Hematopoietic multipotent progenitor cell (in vitro differentiated cells): ENCODE measurements at regions not wholly inside any gene's neighbourhood (a gene's known extent, or its start where the extent isn't known, plus 50 kb on each side); places are given as distances from the start of the nearest gene placed in this dataset.
A peak's percentile ranks its signal among the peaks of the same experiment; 100 is the strongest.
"Not testable (repeated sequence)": the region's sequence is repeated elsewhere in the genome, so short reads cannot be mapped to it uniquely, and the experiment has no call there.

Experiments used
- DNase-seq, 3 donors: peaks; one replicate each; pipeline ENCODE4 v3.0.0-alpha.2; 2011 to 2015; ENCODE audit warnings: low read depth in 2 of 3, low spot score in 2 of 3

DNA sequence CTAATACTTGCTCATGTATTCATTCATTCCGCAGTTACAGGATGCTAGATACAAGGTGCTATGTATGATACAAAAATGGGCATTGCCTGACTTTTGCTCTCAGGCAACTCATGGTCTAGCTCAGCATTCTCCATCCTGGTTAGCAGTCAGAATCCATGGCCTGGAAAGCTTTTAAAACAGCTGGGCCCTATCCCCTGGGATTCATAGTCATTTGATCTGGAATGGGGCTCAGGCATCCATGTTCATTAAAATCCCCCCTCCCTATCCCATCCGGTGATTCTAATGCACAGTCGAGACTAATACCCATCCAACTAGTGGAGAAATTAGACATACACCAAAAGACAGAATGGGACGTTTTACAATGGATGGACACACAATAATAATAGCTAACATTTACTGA is 104.1 kb upstream of the TMEM132E start:
- DNase-seq, result no peak

DNA sequence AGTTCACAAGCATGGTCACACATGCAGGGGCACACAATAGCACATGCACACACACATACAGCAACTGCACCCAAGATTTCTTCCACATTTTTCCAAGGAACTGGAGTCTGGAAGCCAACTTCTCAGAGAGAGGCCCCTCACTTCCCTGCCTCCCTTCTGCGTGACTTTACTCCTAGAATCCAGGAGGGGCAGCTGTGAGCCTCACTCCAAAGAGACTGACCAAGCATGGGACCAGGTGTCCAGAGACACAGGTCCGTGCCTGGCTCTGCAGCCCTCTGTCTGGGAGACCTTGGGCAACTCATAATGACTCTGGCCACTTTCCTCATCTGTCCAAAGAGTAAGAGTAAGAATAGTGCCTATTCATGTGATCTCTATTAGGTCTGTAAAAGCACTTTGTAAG is 104.7 kb upstream of the TMEM132E start:
- DNase-seq, result no peak

GRCh38 chr17:34472363-34472762 is 107.0 kb upstream of the TMEM132E start:
- no peak for DNase-seq

DNA sequence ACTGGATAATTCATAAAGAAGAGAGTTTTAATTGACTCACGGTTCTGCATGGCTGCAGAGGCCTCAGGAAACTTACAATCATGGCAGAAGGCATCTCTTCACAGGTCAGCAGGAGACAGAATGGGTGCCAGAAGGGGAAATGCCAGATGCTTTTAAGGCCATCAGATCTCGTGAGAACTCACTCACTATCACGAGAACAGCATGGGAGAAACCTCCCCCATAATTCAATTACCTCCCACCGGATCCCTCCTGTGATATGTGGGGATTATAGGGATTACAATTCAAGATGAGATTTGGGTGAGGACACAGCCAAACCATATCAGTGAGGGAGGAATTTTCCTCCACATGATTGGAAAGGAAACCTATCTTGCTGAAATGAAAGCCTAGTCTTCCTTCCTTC is 108.1 kb upstream of the TMEM132E start:
- not testable (repeated sequence) for DNase-seq

- DNase-seq, result no peak
Observed at GRCh38 chr17:34465789-34466188, 102.8 kb upstream of the CCL1 start.

- DNase-seq, result no peak
Observed at GRCh38 chr17:34464812-34465211, 101.8 kb upstream of the CCL1 start.

DNA sequence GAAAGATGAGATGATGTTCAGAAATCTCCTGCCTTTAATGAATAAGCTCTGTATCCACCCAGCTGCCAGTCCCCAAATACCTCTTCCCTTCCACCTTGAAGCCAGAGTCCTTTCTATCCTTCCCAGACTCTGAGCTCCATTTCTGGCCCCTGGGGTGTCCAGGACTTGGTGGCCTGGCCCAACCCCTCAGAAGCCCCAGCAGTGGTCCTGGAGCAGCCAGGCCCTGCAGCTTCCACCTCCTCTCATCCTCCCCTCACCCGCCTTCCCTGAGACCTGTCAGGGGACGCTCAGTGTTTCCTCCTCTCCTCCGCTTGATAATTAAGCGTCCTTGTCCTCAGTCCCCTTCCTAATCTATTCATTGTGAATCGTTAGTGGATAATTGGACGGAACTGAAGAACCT is 95.2 kb upstream of the CCL1 start:
- no peak for DNase-seq

- DNase-seq, result no peak
Observed at GRCh38 chr17:34456121-34456520, 93.1 kb upstream of the CCL1 start.

GRCh38 chr17:34452769-34453168 is 89.7 kb upstream of the CCL1 start:
- DNase-seq, result no peak

GRCh38 chr17:34451313-34451712 is 88.3 kb upstream of the CCL1 start:
- DNase-seq, result no peak

DNA sequence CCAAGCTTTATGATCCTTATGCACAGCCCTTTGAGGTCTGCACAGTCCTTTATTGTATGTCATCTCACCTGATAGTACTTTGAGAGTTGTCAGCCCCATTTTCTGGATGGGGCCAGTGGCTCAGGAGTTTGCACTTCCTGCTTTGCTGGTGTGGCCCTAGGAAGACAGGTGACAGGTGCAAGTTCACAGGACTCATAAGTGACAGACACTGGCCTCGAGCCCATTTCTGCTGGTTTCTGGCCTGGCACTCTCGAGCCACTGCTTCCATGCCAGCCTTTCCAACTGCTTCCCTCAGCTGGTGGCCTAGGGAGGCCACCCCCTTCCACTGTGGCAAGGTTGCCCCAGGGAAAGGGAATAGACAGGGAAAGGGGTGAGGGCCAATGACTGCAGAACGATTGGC is 84.4 kb upstream of the CCL1 start:
- no peak for DNase-seq

GRCh38 chr17:34445101-34445500 is 82.1 kb upstream of the CCL1 start:
- no peak for DNase-seq

DNA sequence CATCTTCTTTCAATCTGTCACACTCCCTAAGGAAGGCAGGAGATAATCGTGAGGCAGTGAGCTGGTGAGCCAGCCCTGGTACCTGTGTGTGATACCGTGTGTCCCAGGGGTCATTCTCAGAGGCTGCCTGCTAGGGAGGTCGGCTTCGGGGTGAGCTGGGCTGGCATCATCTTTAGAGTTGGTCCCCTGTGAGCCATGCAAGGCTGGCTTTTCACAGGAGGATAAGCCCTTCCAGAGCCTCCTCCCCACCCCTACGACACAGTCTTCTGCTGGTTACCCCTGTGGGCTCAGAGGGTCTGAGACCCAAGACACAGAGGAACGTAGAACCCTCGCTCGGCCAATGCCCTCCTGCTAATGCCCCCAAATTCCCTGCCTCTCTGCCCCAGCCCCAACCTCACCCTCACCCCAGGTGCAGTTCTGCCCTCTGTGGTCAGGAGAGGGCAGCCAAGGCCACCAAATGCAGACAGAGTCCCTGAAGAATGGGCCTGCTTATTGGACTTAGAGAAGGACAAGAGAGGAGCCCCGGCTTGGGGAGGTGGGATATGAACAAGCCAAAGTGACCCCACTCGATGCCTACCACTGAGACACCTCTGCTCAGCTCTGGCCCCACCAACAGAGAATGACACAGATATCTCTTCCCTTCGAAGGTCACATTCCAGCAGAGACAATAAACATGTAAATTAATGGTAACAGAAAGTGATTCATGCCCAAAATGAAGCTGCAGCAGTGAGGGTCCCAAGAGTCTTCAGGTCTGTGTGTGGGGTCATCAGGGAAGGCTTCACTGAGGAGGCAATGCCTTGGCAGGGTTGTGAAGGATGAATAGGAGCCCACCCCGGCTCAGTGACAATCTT is 80.8 kb upstream of the CCL1 start:
- DNase-seq, result peak in 1 of 3 donors; percentile 22

DNA sequence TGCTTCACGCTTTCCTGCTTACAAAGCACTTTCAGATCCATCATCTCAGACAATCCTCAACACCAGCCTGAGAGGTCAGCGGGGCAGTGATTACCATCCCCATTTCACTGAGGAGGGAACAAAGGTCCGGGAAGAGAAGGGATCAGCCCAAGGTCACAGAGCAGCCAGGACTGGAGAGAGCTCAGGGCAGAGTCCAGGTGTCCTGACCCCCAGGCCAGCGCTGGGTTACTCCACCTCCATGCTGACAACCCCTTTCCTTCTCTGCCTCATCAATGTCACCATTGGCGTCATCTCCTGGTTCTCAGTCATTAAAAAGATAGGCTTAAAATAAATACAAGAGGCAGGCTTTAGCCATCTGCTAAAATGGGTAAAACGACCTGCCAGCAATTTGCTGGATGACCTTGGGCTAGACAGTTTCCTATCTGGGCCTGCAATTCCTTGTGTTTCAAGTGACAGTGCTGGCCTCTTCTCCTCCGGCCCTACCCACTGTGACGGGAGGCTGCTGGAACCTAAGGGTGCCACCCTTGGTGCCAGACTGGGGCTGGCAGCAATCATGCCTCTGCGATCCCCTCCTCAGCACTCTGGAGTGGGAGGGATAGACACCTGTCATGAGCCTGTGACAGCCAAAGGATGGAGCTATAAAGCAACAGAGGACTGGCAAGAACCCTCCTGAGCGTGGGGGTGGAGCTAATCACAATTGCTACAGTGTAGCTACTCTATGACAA is 79.5 kb upstream of the CCL1 start:
- DNase-seq, result no peak

DNA sequence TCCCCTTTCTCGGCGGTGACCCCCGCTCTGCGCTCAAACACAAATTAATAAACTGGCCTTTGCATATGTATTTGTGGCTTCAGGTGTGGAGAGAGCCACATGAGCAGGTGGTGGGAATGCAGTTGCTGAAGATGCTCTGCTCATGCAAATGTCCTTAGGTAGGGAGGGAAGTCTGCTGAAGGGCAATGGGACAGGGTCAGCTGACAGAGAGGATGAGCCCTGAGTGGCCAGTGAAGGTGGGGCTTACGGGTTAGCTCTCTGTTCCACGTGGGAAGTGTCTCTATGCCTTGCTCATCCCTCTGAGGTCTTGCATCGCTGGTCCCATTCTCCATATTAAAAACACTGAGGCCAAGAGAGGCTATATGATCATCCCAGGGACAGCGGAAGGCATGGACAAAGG is 74.2 kb upstream of the CCL1 start:
- no peak for DNase-seq

- DNase-seq, result no peak
Observed at GRCh38 chr17:34436607-34437006, 73.6 kb upstream of the CCL1 start.

GRCh38 chr17:34435182-34435928 is 72.3 kb upstream of the CCL1 start:
- no peak for DNase-seq

GRCh38 chr17:34434052-34434451 is 71.0 kb upstream of the CCL1 start:
- peak in 1 of 3 donors; percentile 40 for DNase-seq

- peak in 1 of 3 donors; percentile 38 for DNase-seq
Observed at GRCh38 chr17:34424814-34425491, 61.9 kb upstream of the CCL1 start.

DNA sequence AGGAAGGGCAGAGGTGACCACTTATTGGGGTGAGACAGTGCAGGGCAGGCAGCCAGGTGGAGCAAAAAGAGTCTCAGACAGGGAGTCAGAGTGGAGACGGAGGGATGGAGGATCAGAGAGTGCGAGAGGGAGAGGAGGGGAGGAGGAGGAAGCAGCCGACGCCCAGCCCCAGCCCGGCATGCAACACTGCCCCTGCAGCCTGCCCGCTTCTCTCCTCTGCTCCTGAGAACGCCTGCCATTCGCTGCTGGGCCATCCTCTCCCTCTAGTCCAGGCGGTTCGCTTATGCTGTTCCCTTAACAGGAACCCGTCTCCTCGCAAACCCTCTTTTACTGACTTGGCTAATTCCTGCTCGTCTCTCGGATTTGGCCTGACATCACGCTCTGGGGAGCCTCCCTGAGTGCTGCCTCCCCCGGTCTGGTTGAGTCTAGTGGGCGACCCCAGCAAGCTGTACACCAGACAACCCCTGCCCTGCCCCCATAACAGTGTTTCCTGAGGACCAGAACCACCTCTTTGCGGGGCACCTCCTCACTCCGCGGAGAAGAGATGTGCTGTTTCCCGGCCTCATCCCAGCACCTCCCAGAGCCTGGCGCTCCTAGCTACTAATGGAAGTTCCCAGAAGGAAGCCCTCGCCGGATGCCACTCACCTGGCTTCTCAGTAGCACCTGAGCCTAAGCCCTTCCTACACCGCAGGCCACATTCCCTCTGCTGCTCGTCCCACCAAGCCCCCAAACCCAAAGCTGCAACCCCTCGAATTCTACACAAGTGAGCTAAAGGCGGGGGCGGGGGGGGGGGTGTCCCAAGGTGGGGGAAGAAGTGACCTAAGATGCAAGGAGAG is 61.2 kb upstream of the CCL1 start:
- DNase-seq, result no peak
